ENCODE measurements at regions not wholly inside any gene's neighbourhood (a gene's known extent, or its start where the extent isn't known, plus 50 kb on each side); places are given as distances from the start of the nearest gene placed in this dataset.
"Not testable (repeated sequence)": the region's sequence is repeated elsewhere in the genome, so short reads cannot be mapped to it uniquely, and the experiment has no call there.

DNA sequence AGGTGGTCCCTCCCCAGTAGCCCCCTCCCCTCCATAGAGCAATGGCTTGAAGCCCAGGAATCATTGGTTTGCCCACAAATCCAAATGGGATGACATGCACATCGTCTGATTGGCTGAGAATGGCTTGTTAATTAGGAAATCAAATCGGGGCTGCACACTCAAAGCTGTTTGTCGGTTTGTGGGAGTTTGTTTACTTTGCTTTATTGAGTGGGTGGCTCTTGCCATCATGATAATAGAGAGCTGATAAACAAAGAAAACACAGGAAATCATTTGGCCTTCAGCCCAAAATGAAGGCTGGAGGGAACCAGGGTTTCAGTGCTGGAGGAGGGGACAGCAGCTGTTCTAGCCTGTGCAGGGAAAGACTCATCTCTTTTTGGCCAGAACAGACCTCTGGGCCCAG is 316.3 kb downstream of the CBLN1 start:
- H3K4me1 Mint-ChIP-seq: no peaks in the 10 kb centered on the region
- no peak for ATAC-seq
- CTCF ChIA-PET: no interaction called here

DNA sequence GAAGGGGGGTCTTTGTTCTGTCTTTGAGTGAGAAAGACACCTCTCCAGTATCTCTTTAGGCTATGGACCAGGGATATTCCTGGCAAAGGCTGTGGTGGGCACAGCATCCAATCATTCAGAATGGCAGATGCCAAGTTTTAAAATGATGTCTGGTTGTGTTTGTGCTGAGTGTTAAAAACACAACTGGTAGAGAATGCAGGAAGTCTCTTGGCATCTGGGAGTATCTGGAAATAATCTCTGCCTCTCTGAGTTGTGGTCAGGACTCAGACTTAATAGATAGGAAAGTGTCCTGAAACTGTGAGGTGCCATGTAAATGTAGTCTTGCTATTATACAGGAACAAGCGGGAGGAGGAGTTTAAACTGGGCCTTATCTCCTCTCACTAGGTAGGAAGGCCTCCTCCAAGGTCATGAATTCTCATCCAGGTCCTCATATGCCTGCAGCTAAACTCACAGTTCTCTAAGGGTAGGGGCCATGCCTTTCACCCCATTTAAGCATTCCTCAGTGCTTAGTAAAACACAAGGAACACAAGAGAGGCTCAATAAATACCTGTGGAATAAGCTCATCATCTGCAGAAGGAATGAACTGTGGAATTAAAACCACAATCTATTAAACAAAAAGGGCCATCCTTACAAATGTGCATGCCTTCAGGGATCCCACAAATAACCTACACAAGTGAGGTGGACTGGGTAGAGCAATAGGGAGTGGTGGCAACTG is 317.6 kb downstream of the CBLN1 start:
- ATAC-seq (no peak), DNase-seq (no peak)
- H3K36me3 Mint-ChIP-seq: no peaks in the 10 kb centered on the region
- no peak overlapping the region for H3K27ac Mint-ChIP-seq
- H3K4me3 Mint-ChIP-seq: no peak overlapping the region
- H3K9me3 Mint-ChIP-seq (ENCODE audit: low read depth): no peaks in the 10 kb centered on the region
- H3K4me1 Mint-ChIP-seq: no peaks in the 10 kb centered on the region
- CTCF ChIA-PET: no interaction called here
- H3K27me3 Mint-ChIP-seq: no peaks in the 10 kb centered on the region

More for the DNA sequence above, 316.3 kb downstream of the CBLN1 start:
- Mint-ChIP-seq H3K27ac (no peak overlapping the region), H3K9me3 (ENCODE audit: low read depth) (peaks cover 3% of the 10 kb centered on the region), H3K4me3 (no peak overlapping the region), H3K36me3 (no peaks in the 10 kb centered on the region), H3K27me3 (no peaks in the 10 kb centered on the region)
- no peak for DNase-seq

DNA sequence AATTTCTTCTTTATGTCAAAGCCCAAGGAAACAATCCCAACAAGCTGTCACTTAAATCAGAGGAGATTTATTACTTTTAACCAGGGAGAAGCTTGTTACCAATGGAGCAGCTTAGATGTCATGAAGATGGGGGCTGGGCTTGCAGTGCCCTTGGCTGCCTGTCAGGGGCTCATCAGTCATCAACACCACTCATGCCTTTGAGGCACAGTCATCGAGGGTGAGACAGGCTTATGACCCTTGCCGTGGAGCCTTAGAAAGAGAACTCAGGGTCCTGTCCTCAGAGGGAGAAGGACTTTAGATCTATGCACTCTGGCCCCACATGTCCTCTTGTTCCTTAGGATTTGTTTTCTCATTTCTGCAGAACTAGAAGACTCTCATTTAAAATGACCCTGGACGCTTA is 318.3 kb downstream of the CBLN1 start:
- DNase-seq (no peak), ATAC-seq (no peak)
- Mint-ChIP-seq H3K27ac (no peak overlapping the region), H3K36me3 (no peaks in the 10 kb centered on the region), H3K4me3 (no peak overlapping the region), H3K9me3 (ENCODE audit: low read depth) (no peaks in the 10 kb centered on the region), H3K4me1 (no peaks in the 10 kb centered on the region), H3K27me3 (no peaks in the 10 kb centered on the region)
- CTCF ChIA-PET: interaction anchor here (0.5 kb wide), 1 partner anchor 135 kb away, joined by 3 read pairs; no protein-coding TSS in a partner anchor

DNA sequence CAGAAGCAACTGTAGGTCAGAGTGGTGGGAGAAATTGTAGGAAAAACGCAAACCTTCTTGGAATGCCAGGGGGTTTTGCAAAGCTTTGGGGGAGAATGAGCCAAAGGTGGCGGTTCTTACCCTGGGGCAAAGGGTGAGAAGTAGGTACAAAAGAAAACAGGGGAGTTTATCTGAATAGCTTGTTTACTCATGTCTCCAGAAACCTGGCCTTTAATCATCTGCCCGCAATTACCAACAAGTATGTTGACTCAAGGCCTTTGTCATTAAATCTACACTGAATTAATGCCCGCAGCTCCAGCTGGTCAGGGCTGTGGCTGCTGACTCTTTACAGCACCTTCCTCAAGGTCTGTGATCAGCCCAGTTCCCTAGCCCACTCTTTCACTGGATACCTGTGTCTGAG is 320.1 kb downstream of the CBLN1 start:
- DNase-seq: no peak
- CTCF ChIA-PET: no interaction called here
- H3K4me1 Mint-ChIP-seq: no peaks in the 10 kb centered on the region
- no peak overlapping the region for H3K4me3 Mint-ChIP-seq
- no peak for ATAC-seq
- H3K9me3 Mint-ChIP-seq (ENCODE audit: low read depth): no peaks in the 10 kb centered on the region
- no peaks in the 10 kb centered on the region for H3K27me3 Mint-ChIP-seq
- no peak overlapping the region for H3K27ac Mint-ChIP-seq
- H3K36me3 Mint-ChIP-seq: no peaks in the 10 kb centered on the region

DNA sequence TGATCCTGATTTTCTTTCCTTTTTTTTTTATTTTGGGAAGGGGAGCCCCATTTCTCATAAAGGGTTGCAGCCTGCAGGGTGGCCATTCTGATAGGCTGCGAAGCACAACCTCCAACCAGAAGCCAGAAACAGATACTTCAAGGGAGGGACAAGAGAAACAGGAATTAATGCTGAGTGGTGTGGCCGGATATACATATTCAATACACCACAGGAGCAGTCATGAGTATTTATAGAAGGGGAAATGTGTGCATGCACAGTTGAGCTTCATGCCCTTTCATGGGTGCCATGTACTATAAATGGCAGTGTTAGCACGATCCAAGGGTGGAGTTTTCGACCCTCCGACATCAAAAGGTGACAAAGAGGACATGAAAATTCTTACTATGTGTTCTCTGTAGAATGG is 320.8 kb downstream of the CBLN1 start:
- CTCF ChIA-PET: no interaction called here
- DNase-seq (no peak), ATAC-seq (no peak)
- Mint-ChIP-seq H3K4me1 (no peaks in the 10 kb centered on the region), H3K27ac (no peak overlapping the region), H3K36me3 (no peaks in the 10 kb centered on the region), H3K4me3 (no peak overlapping the region), H3K9me3 (ENCODE audit: low read depth) (no peaks in the 10 kb centered on the region), H3K27me3 (no peaks in the 10 kb centered on the region)

DNA sequence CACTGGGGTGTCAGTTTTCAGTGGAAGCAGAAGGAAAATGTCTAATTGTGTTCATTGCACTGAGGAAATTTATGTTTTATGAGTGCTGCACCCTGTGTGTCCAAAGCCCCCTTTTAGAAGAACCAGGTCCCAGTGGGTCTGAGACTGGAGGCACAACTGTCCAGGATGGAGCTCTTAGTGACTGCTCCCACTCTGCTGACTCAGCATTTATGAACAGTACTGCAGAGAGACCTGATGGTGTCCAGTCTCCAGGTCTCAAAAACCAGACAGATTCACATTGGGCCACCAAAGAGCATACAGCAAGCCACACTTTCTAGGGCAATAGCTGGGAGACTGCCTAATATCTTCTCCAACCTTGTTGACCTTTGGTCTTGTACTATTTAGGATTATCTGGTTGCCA is 321.9 kb downstream of the CBLN1 start:
- H3K27me3 Mint-ChIP-seq: no peaks in the 10 kb centered on the region
- DNase-seq: no peak
- H3K4me3 Mint-ChIP-seq: no peak overlapping the region
- no peak overlapping the region for H3K27ac Mint-ChIP-seq
- no peaks in the 10 kb centered on the region for H3K9me3 Mint-ChIP-seq (ENCODE audit: low read depth)
- no peaks in the 10 kb centered on the region for H3K36me3 Mint-ChIP-seq
- CTCF ChIA-PET: no interaction called here
- H3K4me1 Mint-ChIP-seq: no peaks in the 10 kb centered on the region
- no peak for ATAC-seq

DNA sequence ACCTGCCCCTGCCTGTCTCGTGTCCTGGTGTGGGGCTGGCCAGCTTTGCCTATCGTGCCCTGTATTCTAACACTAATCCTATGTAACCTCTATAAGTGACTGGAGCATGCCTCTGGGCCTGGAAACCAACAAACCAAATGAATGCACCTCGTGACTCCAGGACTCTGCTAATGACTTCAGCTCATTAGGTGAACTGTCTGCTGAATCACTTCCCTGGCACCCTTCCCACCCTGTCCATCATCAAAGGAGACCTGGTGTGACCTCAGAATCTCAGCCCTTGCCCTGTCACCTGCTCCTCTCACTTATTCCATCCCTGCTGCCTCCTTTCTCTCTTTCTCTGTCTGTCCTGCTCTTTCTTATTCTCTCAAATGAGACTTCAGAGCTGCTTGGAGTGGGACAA is 322.4 kb downstream of the CBLN1 start:
- H3K4me1 Mint-ChIP-seq: no peaks in the 10 kb centered on the region
- DNase-seq (no peak), ATAC-seq (no peak)
- CTCF ChIA-PET: no interaction called here
- H3K27me3 Mint-ChIP-seq: no peaks in the 10 kb centered on the region
- no peaks in the 10 kb centered on the region for H3K9me3 Mint-ChIP-seq (ENCODE audit: low read depth)
- H3K36me3 Mint-ChIP-seq: no peaks in the 10 kb centered on the region
- H3K4me3 Mint-ChIP-seq: no peak overlapping the region
- H3K27ac Mint-ChIP-seq: no peak overlapping the region

DNA sequence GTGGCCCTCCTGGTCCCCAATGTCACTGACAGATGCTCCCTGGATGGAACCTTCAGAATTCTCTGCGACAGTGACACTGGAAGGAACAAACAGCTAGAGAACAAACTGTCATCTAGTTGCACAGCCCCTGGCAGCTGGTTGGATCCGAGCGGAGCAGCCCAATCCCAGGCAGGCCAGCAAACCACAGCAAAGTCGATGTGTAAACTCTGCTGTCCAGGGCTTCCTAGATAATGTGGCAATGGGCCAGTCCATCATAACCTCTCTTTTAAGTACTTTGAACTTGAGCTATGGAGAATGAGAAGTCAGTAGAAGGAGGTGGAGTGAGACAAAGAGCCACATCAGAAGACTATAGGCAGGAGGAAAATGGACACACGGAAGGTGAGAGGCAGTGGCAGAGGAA is 323.0 kb downstream of the CBLN1 start:
- H3K4me1 Mint-ChIP-seq: no peaks in the 10 kb centered on the region
- no peak overlapping the region for H3K27ac Mint-ChIP-seq
- ATAC-seq: no peak
- H3K36me3 Mint-ChIP-seq: no peaks in the 10 kb centered on the region
- no peak for DNase-seq
- CTCF ChIA-PET: no interaction called here
- H3K9me3 Mint-ChIP-seq (ENCODE audit: low read depth): no peaks in the 10 kb centered on the region
- no peak overlapping the region for H3K4me3 Mint-ChIP-seq
- no peaks in the 10 kb centered on the region for H3K27me3 Mint-ChIP-seq

DNA sequence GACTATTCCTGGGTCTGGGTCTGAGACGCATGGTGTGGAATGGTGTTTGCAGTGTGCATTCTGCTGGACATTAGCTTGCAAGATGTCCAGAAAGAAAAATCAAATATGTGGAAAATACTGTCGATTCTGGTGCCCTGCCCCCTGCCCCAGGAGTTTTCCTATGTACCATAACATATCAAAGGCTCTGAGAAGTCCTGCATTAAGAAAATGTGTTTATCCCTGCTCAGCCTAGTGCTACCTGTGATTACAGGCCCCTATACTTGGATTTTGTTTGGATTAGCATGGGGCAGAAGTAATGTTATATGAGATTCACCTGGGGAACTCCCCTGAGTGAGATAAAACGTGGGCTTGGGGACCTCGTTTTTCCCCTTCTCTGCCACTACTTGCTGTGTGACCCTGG is 325.0 kb downstream of the CBLN1 start:
- Mint-ChIP-seq H3K27me3 (no peaks in the 10 kb centered on the region), H3K27ac (no peak overlapping the region), H3K36me3 (no peaks in the 10 kb centered on the region), H3K4me3 (no peak overlapping the region), H3K9me3 (ENCODE audit: low read depth) (no peaks in the 10 kb centered on the region), H3K4me1 (no peaks in the 10 kb centered on the region)
- CTCF ChIA-PET: no interaction called here
- DNase-seq: no peak
- no peak for ATAC-seq

DNA sequence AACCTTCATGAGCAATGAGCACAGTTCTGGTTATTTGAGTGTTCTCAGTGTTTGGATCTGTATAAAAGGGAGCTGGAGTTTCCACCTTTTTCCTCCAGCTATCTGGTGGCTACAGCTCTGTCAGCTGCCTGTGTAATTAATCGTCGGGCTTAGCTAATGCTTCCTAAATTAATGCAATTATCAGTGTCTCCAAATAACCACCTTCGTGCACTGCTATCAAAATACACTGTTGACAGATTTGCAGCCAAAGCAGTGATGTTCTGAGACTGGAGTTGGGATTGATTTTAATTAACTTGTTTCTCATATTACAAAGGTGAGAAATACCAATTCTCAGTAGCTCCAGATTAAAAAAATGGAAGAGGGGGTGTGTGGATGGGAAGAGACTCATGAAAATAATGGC is 325.8 kb downstream of the CBLN1 start:
- H3K4me3 Mint-ChIP-seq: no peak overlapping the region
- H3K27me3 Mint-ChIP-seq: no peaks in the 10 kb centered on the region
- H3K4me1 Mint-ChIP-seq: no peaks in the 10 kb centered on the region
- H3K36me3 Mint-ChIP-seq: no peaks in the 10 kb centered on the region
- CTCF ChIA-PET: no interaction called here
- ATAC-seq: no peak
- H3K9me3 Mint-ChIP-seq (ENCODE audit: low read depth): peaks cover under 1% of the 10 kb centered on the region
- DNase-seq: no peak
- H3K27ac Mint-ChIP-seq: no peak overlapping the region

DNA sequence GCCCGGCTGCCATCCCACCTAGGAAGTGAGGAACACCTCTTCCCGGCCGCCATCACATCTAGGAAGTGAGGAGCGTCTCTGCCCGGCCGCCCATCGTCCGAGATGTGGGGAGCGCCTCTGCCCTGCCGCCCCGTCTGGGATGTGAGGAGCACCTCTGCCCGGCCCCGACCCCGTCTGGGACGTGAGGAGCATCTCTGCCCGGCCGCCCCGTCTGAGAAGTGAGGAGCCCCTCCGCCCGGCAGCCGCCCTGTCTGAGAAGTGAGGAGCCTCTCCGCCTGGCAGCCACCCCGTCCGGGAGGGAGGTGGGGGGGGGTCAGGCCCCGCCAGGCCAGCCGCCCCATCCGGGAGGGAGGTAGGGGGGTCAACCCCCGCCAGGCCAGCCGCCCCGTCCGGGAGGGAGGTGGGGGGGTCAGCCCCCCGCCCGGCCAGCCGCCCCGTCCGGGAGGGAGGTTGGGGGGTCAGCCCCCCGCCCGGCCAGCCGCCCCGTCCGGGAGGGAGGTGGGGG is 330.0 kb downstream of the CBLN1 start:
- H3K9me3 Mint-ChIP-seq (ENCODE audit: low read depth): peaks cover 13% of the 10 kb centered on the region
- H3K4me3 Mint-ChIP-seq, H3K27me3 Mint-ChIP-seq, ATAC-seq, H3K27ac Mint-ChIP-seq, H3K4me1 Mint-ChIP-seq, H3K36me3 Mint-ChIP-seq, CTCF ChIA-PET, DNase-seq: not testable (repeated sequence)

DNA sequence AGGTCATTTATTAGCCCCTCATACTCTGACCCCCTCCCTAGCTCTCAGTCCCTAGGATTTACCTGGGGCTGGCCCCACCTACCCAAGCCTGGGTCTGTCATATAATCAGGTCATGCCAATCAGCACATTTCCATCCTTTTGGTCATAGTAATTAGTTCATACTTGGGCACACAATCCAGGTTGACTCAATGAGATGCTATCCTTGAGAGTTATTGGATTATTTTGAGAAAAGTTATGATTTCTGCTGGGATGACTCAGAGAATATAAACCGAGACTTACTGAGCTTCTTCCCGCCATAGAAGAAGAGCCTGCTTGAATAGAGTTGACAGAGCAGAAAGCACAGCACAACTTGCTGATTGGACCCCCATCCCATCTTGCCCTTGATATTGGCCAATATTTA is 331.5 kb downstream of the CBLN1 start:
- CTCF ChIA-PET: no interaction called here
- ATAC-seq (no peak), DNase-seq (no peak)
- Mint-ChIP-seq H3K4me1 (no peaks in the 10 kb centered on the region), H3K27ac (no peak overlapping the region), H3K27me3 (no peaks in the 10 kb centered on the region), H3K9me3 (ENCODE audit: low read depth) (peaks cover 13% of the 10 kb centered on the region), H3K36me3 (no peaks in the 10 kb centered on the region), H3K4me3 (no peak overlapping the region)

DNA sequence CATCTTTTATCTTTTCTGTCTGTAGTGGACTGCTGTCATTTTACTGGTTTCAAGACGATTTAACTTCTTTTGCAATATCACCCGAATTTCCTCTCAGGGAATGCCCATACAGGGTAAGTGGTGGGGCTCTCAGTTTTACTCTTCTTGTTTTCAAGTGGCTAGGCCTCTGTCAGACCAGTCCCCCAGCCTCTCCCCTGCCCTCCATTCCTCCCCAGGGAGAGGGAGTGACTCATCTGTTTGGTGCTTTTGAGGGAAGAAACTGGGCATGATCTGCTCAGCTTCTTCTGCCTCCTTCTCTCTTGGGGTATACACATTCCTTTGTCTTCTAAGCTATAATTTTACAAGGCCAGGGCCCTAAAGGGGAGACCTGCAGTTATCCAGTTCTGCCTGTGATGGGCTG is 332.0 kb downstream of the CBLN1 start:
- Mint-ChIP-seq H3K36me3 (no peaks in the 10 kb centered on the region), H3K27me3 (no peaks in the 10 kb centered on the region), H3K9me3 (ENCODE audit: low read depth) (peaks cover 13% of the 10 kb centered on the region), H3K4me3 (no peak overlapping the region), H3K27ac (no peak overlapping the region), H3K4me1 (no peaks in the 10 kb centered on the region)
- ATAC-seq: no peak
- CTCF ChIA-PET: no interaction called here
- DNase-seq: no peak

DNA sequence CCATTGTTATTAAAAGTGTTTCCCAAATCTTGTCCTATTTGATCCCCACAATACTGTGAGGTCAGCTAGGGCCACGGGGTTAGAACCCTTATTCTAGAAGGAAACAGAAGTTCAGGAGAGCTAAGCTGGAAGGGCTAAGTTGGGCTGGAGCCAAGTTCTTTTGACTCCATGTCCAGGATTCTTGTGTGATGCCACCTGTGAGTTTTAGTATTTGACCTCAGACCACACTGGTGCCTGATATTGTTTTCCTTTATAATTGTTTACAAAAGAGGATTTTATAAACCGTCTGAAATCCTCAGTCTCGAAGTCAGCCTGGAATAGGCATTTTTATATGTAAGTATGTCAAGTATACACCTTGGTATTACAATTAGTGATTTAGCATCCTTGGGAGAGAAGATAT is 332.7 kb downstream of the CBLN1 start:
- no peak overlapping the region for H3K4me3 Mint-ChIP-seq
- DNase-seq (no peak), ATAC-seq (no peak)
- H3K9me3 Mint-ChIP-seq (ENCODE audit: low read depth): peaks cover 18% of the 10 kb centered on the region
- no peaks in the 10 kb centered on the region for H3K36me3 Mint-ChIP-seq
- CTCF ChIA-PET: no interaction called here
- no peaks in the 10 kb centered on the region for H3K27me3 Mint-ChIP-seq
- no peaks in the 10 kb centered on the region for H3K4me1 Mint-ChIP-seq
- H3K27ac Mint-ChIP-seq: no peak overlapping the region

DNA sequence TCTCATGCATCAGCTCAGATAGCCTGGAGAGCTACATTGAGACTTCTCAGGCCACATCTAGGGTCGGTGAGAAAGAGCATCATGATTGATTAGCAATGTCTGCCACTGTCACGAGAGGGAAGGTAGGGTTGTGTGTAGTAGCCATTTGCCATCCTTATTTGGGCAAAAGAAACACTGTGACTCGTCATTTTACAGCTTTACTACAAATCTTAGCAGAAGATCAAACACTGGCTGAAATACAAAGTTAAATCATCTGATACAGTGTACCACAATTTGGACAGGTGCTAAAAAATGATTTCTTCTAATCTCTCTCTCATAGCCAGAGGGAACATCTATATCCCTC is 334.3 kb downstream of the CBLN1 start:
- no peaks in the 10 kb centered on the region for H3K4me1 Mint-ChIP-seq

More for the DNA sequence above, 334.3 kb downstream of the CBLN1 start:
- H3K27me3 Mint-ChIP-seq: no peaks in the 10 kb centered on the region
- no peaks in the 10 kb centered on the region for H3K36me3 Mint-ChIP-seq
- DNase-seq (no peak), ATAC-seq (no peak)
- H3K9me3 Mint-ChIP-seq (ENCODE audit: low read depth): peaks cover 18% of the 10 kb centered on the region
- no peak overlapping the region for H3K27ac Mint-ChIP-seq
- CTCF ChIA-PET: no interaction called here
- H3K4me3 Mint-ChIP-seq: no peak overlapping the region

Data from activated CD8-positive, alpha-beta memory T cell treated with anti-CD3 and anti-CD28 coated beads, Interleukin-2, amount 10 ng/mL, durations not matched to agents 7 days and 5 days (primary cell).